GM12878 (cell line): ENCODE measurements at regions not wholly inside any gene's neighbourhood (a gene's known extent, or its start where the extent isn't known, plus 50 kb on each side); places are given as distances from the start of the nearest gene placed in this dataset.

Source experiments
- ATF7 ChIP-seq: fragments of 450-650 bp; IDR thresholded peaks from 2 replicates; pipeline ENCODE4 v1.6.1; 2016; ENCODE audit warnings: low read depth, mild to moderate bottlenecking
- ESRRA ChIP-seq: IDR thresholded peaks from 2 replicates; pipeline ENCODE4 v1.6.1; 2012; ENCODE audit warnings: mild to moderate bottlenecking, low read length, improper control_type of control experiment
- MEF2A ChIP-seq: IDR thresholded peaks from 2 replicates; pipeline ENCODE4 v1.6.1; 2011; ENCODE audit warnings: low read depth, mild to moderate bottlenecking, low read length, moderate library complexity; ENCODE audit not compliant: insufficient read depth

DNA sequence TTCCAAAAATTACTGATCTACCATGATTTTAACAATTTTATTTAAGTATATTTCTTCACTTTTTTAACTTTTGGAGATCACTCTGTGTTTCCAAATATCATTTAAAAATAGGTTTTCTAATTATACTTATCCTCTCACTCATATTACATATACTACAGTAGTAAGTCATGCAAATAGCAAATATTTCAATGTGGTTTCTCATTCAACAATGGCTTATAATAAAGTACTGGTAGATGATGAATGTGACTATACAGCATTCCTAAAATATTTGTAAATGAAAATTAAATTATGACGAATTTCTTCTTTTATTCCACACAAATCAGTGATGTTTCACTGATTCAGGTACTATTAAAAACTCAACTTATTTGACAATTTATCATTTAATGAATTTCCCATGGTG, 176.3 kb upstream of the MEF2C start:
- TF ChIP-seq ATF7 = no peak
- no peak for TF ChIP-seq ESRRA
- TF ChIP-seq MEF2A = no peak
